K562 (cell line): ENCODE measurements at regions not wholly inside any gene's neighbourhood (a gene's known extent, or its start where the extent isn't known, plus 50 kb on each side); places are given as distances from the start of the nearest gene placed in this dataset.

Source experiments
- ATAC-seq: fragments of 200-7000 bp; cut with Tn5 transposase; 3 replicates; pipeline ENCODE4 v1.9.1; 2020; ENCODE audit warnings: moderate library complexity
- BruUV-seq: library from RNA; stranded (reverse); fragments of 400-500 nt; replicated peaks from 2 replicates; lab custom pipeline; 2021; lab: Mats Ljungman, UMichigan
- CTCF ChIA-PET: fragments of 300-600 bp; formaldehyde crosslinking; extraction: SDS; loops from one replicate; lab custom pipeline; 2021; ENCODE audit warnings: low intra/inter-chr PET ratio; lab: Yijun Ruan, JAX
- POLR2A ChIA-PET: fragments of 300-600, 350-650 bp; sonication (Branson Sonifier 250); formaldehyde crosslinking; extraction: SDS; loops from one replicate; lab custom pipeline; 2021; ENCODE audit warnings: antibody characterized with exemption, inconsistent platforms; lab: Yijun Ruan, JAX
- DNase-seq, 4 experiments: peaks; one replicate each; pipeline versions ENCODE4 v3.0.0 to v3.0.0-alpha.2; 2011 to 2018; ENCODE audit warnings: low spot score in 3 of 4, mixed read lengths in 3 of 4; ENCODE audit errors: extremely low read depth in 1 of 4
- FAIRE-seq: peaks from 2 replicates; lab custom pipeline; 2011; peaks lifted over from hg19 to GRCh38; lab: Jason Lieb, UNC
- H2AFZ ChIP-seq: 2 replicates; pipeline ENCODE4 v1.6.0; 2011; ENCODE audit warnings: low read depth, low read length, control low read depth, inconsistent platforms
- H3K27ac ChIP-seq: fragments of 200-600 bp; 3 replicates; pipeline ENCODE4 v1.8.0; 2011; ENCODE audit warnings: low read depth, mild to moderate bottlenecking, control low read depth, inconsistent platforms, low read length, moderate library complexity, mixed read lengths; ENCODE audit errors: extremely low read depth
- H3K27me3 ChIP-seq, 2 experiments: fragments of 300-600 bp in 1 of 2; 2 replicates in 1 of 2; 3 replicates in 1 of 2; pipeline versions ENCODE4 v1.6.0 to v1.8.0; 2011; ENCODE audit warnings: inconsistent platforms in 2 of 2, low read length in 2 of 2, mild to moderate bottlenecking in 1 of 2, mixed read lengths in 1 of 2, moderate library complexity in 1 of 2; ENCODE audit not compliant: control insufficient read depth in 2 of 2, insufficient read depth in 2 of 2
- H3K36me3 ChIP-seq: fragments of 300-600 bp; 3 replicates; pipeline ENCODE4 v1.8.0; 2011; ENCODE audit warnings: mild to moderate bottlenecking, low read length, inconsistent platforms; ENCODE audit not compliant: control insufficient read depth, insufficient read depth
- H3K4me1 ChIP-seq, 2 experiments: fragments of 200-600 bp in 1 of 2; replicated peaks in 1 of 2; 2 replicates in 1 of 2; 3 replicates in 1 of 2; pipeline versions ENCODE4 v1.5.1 to v1.8.0; 2011; ENCODE audit warnings: inconsistent platforms in 2 of 2, low read length in 2 of 2, mild to moderate bottlenecking in 1 of 2, mixed read lengths in 1 of 2, moderate library complexity in 1 of 2; ENCODE audit not compliant: control insufficient read depth in 2 of 2, insufficient read depth in 2 of 2
- H3K4me2 ChIP-seq: 2 replicates; pipeline ENCODE4 v1.6.1; 2011; ENCODE audit warnings: low read length, control low read depth, inconsistent platforms, mixed read lengths; ENCODE audit not compliant: insufficient read depth
- H3K4me3 ChIP-seq: fragments of 200-600 bp; sonication (generic), shearing (Covaris generic); 2 replicates; pipeline ENCODE4 v1.5.1; 2016; ENCODE audit warnings: control low read depth, inconsistent platforms
- H3K79me2 ChIP-seq: fragments of 200-600 bp; 3 replicates; pipeline ENCODE4 v1.8.0; 2011; ENCODE audit warnings: low read length, inconsistent platforms; ENCODE audit not compliant: control insufficient read depth, insufficient read depth
- H3K9ac ChIP-seq, 2 experiments: 2 replicates each; pipeline versions ENCODE4 v1.6.0 to v1.6.1; 2011; ENCODE audit warnings: low read depth in 2 of 2, low read length in 2 of 2, control low read depth in 1 of 2, inconsistent platforms in 1 of 2, mild to moderate bottlenecking in 1 of 2, mixed read lengths in 1 of 2; ENCODE audit not compliant: insufficient read depth in 1 of 2
- H3K9me1 ChIP-seq: one replicate; pipeline ENCODE4 v1.6.0; 2011; ENCODE audit warnings: inconsistent platforms, mild to moderate bottlenecking, low read length, moderate library complexity; ENCODE audit not compliant: control insufficient read depth, insufficient read depth
- H3K9me3 ChIP-seq: replicated peaks from 2 replicates; pipeline ENCODE4 v1.5.1; 2011; ENCODE audit warnings: low read depth, low read length, inconsistent platforms; ENCODE audit not compliant: control insufficient read depth, insufficient read depth
- H4K20me1 ChIP-seq: replicated peaks from 2 replicates; pipeline ENCODE4 v1.6.1; 2011; ENCODE audit warnings: low read length, inconsistent platforms, mixed read lengths; ENCODE audit not compliant: control insufficient read depth, insufficient read depth
- PHF8 ChIP-seq: fragments of 200-600 bp; sonication (generic); IDR thresholded peaks from 2 replicates; pipeline ENCODE4 v1.6.1; 2012; ENCODE audit warnings: mixed run types, mild to moderate bottlenecking, inconsistent platforms, low read length, moderate library complexity, borderline replicate concordance
- TFAM ChIP-seq: fragments of 250-450 bp; sonication (Bioruptor Pico); conservative IDR thresholded peaks from 2 replicates; pipeline ENCODE4 v1.5.0; 2021; ENCODE audit warnings: mild to moderate bottlenecking, moderate library complexity
- ZNF23 ChIP-seq: fragments of 250-450 bp; sonication (Bioruptor Pico); IDR thresholded peaks from 2 replicates; pipeline ENCODE4 v1.4.0; 2020; ENCODE audit warnings: mild to moderate bottlenecking
- ZNF263 ChIP-seq: sonication (generic); formaldehyde crosslinking; IDR thresholded peaks from 2 replicates; pipeline ENCODE4 v1.8.0; 2022; ENCODE audit warnings: mild to moderate bottlenecking, missing genetic modification reagents, borderline replicate concordance
- ZNF766 ChIP-seq: fragments of 200-800 bp; sonication (Bioruptor generic); conservative IDR thresholded peaks from 2 replicates; pipeline ENCODE4 v1.6.1; 2016; ENCODE audit warnings: missing genetic modification characterization, missing compliant biosample characterization
- WGBS: fragments of 100-300 bp; shearing (Covaris generic); methylation state at CpG from one replicate; pipeline ENCODE4 v1.1.6; 2016; ENCODE audit warnings: low coverage, mixed read lengths; ENCODE audit not compliant: insufficient coverage; ENCODE audit errors: missing lambda C conversion rate; 5-methylcytosine and 5-hydroxymethylcytosine counted together
- in situ Hi-C: fragments of 300-500 bp; cut with MboI; formaldehyde crosslinking; loops from 4 replicates; pipeline ENCODE4 v1.15.0; 2018; ENCODE audit warnings: inconsistent platforms, mixed read lengths
- intact Hi-C: fragments of 100-400 bp; cut with micrococcal nuclease; formaldehyde crosslinking; loops from 2 replicates; pipeline ENCODE4 v1.14.2; 2022

DNA sequence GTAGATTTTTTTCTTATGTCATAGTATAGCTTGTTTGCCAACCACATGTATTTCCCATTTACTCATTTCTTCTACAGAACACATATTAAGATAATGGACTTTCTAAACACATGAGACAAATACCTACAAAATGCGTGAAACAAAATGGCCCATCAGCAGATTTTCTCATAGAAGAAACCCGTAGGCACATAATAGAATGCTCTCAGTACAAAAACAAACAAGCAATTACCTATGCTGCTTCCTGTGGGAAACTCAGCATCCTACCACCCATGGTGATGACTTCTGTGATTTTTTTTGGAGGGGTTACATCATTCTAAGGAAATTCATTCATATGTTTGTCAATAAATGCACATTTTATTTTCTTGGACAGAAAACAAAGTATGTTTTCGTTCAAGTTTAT lies 343.6 kb downstream of the SPRY1 start:
- intact Hi-C loops (no loop called here), in situ Hi-C loops (no loop called here)
- ATAC-seq (no peak), DNase-seq (no peak), FAIRE-seq (no peak)
- H3K9me1 ChIP-seq, result no peaks in the 10 kb centered on the region
- POLR2A ChIA-PET, result no interaction called here
- H3K4me2 ChIP-seq, result no peak overlapping the region
- no peak overlapping the region for H3K27ac ChIP-seq
- H3K36me3 ChIP-seq, result no peaks in the 10 kb centered on the region
- H3K4me1 ChIP-seq, result no peaks in the 10 kb centered on the region
- H3K9ac ChIP-seq, result no peak overlapping the region
- CTCF ChIA-PET, result no interaction called here
- BruUV-seq, result no TSS peak
- 0% methylated on average over 3 of the region's 3 CpGs for WGBS
- H3K4me3 ChIP-seq, result no peak overlapping the region
- no peaks in the 10 kb centered on the region for H3K9me3 ChIP-seq
- no peak for TF ChIP-seq ZNF23 (CRISPR knock-in tag)
- no peaks in the 10 kb centered on the region for H3K79me2 ChIP-seq
- no peak overlapping the region for H2AFZ ChIP-seq
- H4K20me1 ChIP-seq, result no peaks in the 10 kb centered on the region
- H3K27me3 ChIP-seq, result no peaks in the 10 kb centered on the region

DNA sequence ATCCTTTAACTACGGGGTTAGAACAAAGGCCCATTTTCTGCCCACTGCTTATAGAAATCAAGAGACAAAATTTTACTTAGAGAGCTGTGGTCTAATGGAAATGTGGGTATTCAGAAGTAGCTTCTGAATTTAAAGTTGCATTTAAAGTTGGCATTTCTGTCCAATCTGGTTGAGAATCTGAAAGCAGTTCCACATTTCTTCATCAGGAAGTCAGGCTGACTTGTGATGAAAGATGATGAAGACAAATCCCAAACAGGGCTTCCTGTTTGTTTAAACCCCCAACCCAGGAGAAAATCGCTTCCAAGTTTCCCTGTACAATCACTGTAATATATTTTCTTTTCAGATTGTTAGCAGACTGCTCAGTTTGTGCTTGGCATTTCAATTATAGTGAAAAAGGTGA lies 345.3 kb downstream of the SPRY1 start:
- H3K9me1 ChIP-seq, result no peaks in the 10 kb centered on the region
- ATAC-seq (no peak), DNase-seq (no peak), FAIRE-seq (no peak)
- no peak for TF ChIP-seq ZNF263 (CRISPR knock-in tag)
- TF ChIP-seq ZNF766 (CRISPR knock-in tag), result no peak
- TF ChIP-seq TFAM (CRISPR knock-in tag), result no peak
- TF ChIP-seq PHF8, result no peak
- intact Hi-C loops, result no loop called here
- no peaks in the 10 kb centered on the region for H3K9me3 ChIP-seq
- H4K20me1 ChIP-seq, result no peaks in the 10 kb centered on the region
- no peak overlapping the region for H3K9ac ChIP-seq
- in situ Hi-C loops, result no loop called here
- H3K4me3 ChIP-seq, result no peak overlapping the region
- WGBS, result 0% methylated on average over 2 of the region's 2 CpGs
- ChIA-PET CTCF (no interaction called here), POLR2A (no interaction called here)
- H3K4me1 ChIP-seq, result no peaks in the 10 kb centered on the region
- H2AFZ ChIP-seq, result no peak overlapping the region
- no peaks in the 10 kb centered on the region for H3K27me3 ChIP-seq
- no peak overlapping the region for H3K27ac ChIP-seq
- no TSS peak for BruUV-seq
- no peak overlapping the region for H3K4me2 ChIP-seq
- no peaks in the 10 kb centered on the region for H3K36me3 ChIP-seq
- H3K79me2 ChIP-seq, result no peaks in the 10 kb centered on the region
